Fibroblast of skin of right biceps (primary cell): ENCODE measurements at regions not wholly inside any gene's neighbourhood (a gene's known extent, or its start where the extent isn't known, plus 50 kb on each side); places are given as distances from the start of the nearest gene placed in this dataset.
"Not testable (repeated sequence)": the region's sequence is repeated elsewhere in the genome, so short reads cannot be mapped to it uniquely, and the experiment has no call there.

Source experiments
- DNase-seq: peaks from one replicate; pipeline ENCODE4 v3.0.0-alpha.2; 2013

GRCh38 chr2:35255826-35256225 lies 1099.8 kb upstream of the CRIM1 start:
- DNase-seq = no peak

GRCh38 chr2:35251156-35251555 lies 1104.4 kb upstream of the CRIM1 start:
- DNase-seq = no peak

DNA sequence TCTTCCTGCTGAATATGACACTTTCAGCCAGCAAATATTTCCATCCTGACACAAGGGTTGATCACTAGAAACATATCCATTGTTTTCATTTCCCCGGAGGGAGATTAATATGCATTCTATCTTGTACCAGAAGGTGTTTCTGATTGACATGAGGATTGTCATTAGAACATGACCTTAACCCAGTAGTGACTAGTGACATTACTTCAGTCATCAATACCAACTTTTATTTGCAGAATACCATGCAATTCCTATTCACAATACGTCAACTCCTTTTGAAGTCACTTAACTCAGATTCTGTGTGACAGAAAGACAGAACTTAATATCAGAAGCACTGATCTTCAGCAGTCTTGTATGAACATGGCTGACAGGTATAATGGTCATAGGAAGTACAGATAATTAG lies 1108.9 kb upstream of the CRIM1 start:
- DNase-seq = no peak

GRCh38 chr2:35228584-35228983 lies 1127.0 kb upstream of the CRIM1 start:
- DNase-seq = no peak

DNA sequence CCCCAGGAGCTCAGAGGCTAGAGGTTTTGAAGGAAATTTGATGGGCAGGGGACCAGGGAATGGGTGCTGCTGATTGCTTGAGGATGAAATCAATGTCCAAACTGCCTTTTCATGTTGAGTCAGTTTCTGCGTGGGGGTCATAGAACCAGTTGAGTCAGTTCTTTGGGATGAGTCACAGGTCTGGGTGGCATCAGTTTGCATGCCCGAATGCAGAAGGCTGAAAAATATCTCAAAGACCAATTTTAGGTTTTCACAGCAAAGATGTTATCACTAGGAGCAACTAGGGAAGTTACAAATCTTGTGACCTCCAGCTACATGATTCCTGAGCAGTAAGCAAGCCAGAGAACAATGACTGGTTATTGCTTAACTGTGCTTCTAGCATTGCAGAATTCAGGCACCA lies 1135.1 kb upstream of the CRIM1 start:
- no peak for DNase-seq

- DNase-seq = no peak
These were observed 1150.7 kb upstream of the CRIM1 start for GRCh38 chr2:35204881-35205280.

DNA sequence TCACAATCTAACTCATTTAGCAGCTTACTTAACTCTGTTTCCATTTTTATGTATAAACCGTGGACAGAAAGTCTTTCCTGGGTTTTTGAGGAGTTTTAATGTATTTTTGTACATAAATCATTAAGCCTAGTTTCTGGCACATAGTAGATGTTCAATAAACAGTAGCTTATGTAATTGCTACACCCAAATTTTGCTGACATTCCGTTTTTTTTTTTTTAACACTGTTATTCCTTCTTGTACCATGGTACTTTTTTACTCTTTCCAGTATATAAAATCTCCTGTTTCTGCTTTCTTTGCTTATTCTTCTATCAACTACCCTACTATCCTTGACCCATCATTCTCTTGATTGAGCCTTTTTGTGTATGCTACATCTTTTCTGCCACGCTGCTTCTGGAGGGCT lies 1151.3 kb upstream of the CRIM1 start:
- no peak for DNase-seq

- DNase-seq = no peak
These were observed 1156.3 kb upstream of the CRIM1 start for GRCh38 chr2:35199298-35199697.

DNA sequence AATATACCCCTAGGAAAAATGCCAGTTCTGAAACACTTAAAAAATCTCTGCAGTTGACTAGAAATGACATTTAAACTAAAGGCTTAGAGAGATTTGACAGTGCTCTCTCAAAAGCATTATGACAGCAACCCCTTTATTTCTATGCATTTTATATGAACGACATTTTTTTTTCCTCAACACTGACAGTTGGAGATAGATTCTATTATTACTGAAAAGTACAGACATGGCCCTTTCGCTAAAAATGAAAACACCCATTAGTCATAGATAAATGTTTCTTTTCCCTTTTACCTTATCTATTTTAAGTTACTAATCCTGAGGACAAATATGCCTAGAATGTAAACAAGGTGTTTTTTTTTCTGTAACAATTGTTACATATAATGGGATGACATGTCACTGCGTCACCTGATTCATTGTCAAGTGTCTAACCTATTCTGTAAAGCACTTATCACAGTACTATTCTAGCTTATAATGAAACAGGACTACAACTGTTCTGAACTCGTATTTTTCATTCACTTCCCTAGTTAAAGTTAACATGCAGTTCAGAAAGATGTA lies 1169.6 kb upstream of the CRIM1 start:
- DNase-seq = no peak

- DNase-seq = no peak
These were observed 1171.1 kb upstream of the CRIM1 start for GRCh38 chr2:35184471-35184870.

GRCh38 chr2:35176726-35177125 lies 1178.9 kb upstream of the CRIM1 start:
- DNase-seq = not testable (repeated sequence)

- DNase-seq = no peak
These were observed 1180.7 kb upstream of the CRIM1 start for GRCh38 chr2:35174845-35175244.

DNA sequence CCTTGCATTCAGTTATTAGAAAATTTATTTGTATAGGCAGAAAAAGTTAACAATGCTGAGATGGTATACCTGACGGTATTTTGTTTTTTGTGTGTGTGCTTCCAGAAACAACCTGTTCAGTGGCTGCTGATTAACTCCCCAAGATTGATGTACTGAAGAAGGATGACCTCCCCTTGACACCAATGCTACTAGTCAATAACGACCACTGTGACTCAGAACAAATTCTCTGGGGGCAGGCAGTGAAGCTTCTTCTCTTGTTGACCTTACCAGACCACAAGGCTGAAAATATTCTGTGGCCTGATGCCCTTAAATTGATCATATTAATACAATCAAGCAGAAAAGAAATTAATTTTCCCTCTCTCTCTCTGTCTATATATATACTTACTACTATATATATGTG lies 1182.9 kb upstream of the CRIM1 start:
- no peak for DNase-seq

- DNase-seq = no peak
These were observed 1187.2 kb upstream of the CRIM1 start for GRCh38 chr2:35168351-35168750.

DNA sequence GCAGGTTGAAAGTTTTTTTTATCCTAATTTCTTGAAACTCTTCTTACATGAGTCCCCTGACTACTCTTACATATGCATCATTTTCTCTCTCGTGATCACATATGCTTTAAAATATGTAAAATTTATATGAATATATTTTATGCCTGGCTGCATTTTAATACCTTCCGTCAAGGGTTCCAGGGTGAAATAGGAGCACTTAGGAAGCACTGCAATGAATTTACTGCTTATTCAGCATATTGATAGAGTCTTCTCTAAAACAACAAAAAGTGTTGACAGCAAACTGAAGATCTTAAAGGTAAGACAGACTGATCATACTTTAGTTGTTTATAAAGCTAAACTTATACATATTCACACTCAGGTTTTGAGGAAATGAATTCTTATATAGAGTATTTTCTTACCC lies 1191.6 kb upstream of the CRIM1 start:
- no peak for DNase-seq

DNA sequence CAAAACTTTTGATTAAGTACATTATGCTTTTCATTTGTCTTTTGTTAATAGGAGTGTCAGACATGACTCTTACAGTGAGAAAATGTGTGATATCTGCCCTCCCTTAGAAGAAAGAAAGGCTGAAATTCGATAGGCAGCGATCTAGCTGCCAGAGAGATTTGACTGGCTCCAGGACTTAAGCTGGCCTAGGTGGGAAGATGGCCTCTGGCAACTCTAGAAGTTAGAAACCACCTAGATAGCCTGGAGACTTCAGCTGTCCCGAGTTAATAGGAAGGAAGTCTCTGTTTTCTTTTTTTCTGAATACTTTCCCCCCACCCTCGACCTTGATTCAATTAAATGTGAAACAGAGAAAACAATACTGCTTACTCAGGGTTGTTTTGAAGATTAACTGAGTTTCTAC lies 1194.7 kb upstream of the CRIM1 start:
- DNase-seq = no peak

DNA sequence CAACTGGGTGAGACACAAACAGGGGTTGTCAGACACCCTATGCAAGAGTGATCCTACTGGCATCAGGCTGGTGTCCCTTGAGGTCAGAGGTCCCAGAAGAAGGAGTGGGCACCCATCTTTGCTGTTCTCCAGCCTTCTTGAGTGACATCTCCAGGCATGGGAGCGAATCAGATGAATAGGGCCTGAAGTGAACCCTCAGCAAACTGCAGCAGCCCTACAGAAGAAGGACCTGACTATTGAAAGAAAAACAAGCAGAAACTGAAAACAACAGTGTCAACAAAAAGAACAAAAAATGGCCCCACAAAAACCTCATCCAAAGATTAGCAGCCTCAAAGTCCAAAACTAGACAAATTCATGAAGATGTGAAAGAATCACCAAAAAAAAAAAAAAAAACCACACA lies 1229.7 kb upstream of the CRIM1 start:
- no peak for DNase-seq

DNA sequence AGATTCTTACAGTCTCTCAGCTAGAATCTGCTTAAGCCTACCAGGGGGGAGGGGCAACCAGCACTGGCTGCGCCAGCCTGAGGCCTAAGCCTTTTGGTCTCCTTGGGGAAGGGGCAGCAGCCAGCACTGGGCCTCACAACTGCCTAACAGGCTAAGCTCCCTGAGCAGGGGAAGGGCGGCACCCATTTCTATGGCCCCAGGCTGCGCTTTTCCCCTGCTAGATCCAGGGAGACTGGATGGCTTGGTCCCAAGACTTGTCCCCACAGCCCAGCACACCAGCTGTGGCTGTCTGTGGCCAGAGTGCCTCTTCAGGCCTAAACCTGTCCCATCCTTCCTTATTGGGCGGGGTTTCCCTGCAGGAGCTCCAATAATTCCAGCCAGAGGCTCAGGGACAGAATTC lies 1230.3 kb upstream of the CRIM1 start:
- no peak for DNase-seq

- DNase-seq = no peak
These were observed 1239.4 kb upstream of the CRIM1 start for GRCh38 chr2:35116151-35116550.

- DNase-seq = no peak
These were observed 1240.8 kb upstream of the CRIM1 start for GRCh38 chr2:35114765-35115164.

GRCh38 chr2:35112367-35112766 lies 1243.2 kb upstream of the CRIM1 start:
- DNase-seq = not testable (repeated sequence)

GRCh38 chr2:35104309-35104708 lies 1251.3 kb upstream of the CRIM1 start:
- DNase-seq = no peak

- DNase-seq = no peak
These were observed 1256.2 kb upstream of the CRIM1 start for GRCh38 chr2:35099342-35099741.

GRCh38 chr2:35082072-35082471 lies 1273.5 kb upstream of the CRIM1 start:
- DNase-seq = no peak

DNA sequence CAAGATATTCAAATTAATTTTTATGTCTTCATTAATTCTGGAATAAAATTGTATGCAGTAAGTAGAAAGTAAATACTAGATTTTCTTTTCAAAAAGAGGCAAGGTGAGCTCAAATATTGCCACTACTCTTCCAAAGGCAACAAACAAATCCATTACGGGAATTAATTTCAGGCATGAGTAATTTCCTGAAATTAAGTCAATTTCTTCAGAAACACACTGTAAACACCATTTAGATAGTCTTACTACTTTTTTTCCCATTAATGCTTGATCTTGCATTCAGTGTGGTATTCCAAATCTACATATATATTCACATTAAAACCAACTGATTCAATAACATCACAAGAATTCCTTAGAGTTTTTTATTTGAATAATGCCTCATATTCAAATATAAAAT lies 1274.0 kb upstream of the CRIM1 start:
- DNase-seq = no peak
